ENCODE measurements at regions not wholly inside any gene's neighbourhood (a gene's known extent, or its start where the extent isn't known, plus 50 kb on each side); places are given as distances from the start of the nearest gene placed in this dataset.
A peak's percentile ranks its signal among the peaks of the same experiment; 100 is the strongest.

- no peak overlapping the region for H3K4me3 Mint-ChIP-seq (ENCODE audit: low read depth)
- peaks cover 24% of the 10 kb centered on the region for H3K4me1 Mint-ChIP-seq (ENCODE audit: low read depth)
- DNase-seq (ENCODE audit: low spot score, unreplicated experiment): no peak
- H3K27ac Mint-ChIP-seq: no peak overlapping the region
- no peaks in the 10 kb centered on the region for H3K9me3 Mint-ChIP-seq (ENCODE audit: low read depth)
- H3K27me3 Mint-ChIP-seq: no peaks in the 10 kb centered on the region
- no peaks in the 10 kb centered on the region for H3K36me3 Mint-ChIP-seq (ENCODE audit: insufficient read depth)
- TF ChIP-seq CTCF (IDR thresholded peaks at IDR 0.05; ENCODE audit: unreplicated experiment): no peak
Measured at GRCh38 chr6:14542670-14543366, 425.2 kb downstream of the CD83 start.

DNA sequence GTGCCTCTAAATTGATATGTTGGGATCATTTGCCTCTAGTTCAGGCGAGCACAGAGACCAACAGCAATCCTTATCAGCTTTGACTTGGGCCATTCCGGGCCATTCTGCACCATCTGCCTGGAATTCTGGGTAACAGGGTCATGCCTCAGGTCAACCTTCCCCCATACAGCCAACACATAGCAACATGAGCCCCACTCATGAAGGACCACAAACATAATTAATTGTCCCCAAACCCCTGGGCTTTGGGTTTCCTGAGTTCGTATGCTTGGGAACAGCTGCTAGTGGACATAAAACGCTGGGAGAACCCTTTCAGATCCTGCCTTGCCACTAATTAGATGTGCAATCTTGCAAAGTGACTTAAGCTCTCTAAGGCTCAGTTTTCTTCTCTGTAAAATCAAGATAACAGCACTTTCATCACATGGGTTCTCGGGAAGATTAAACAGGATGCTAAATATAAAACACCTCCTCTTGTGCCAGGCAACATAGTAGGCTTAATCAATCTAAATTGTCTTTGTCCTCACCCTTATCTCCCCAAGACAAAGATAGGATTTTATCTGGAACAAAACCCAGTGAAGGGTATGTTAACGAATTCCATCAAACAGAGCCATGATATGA lies 426.5 kb downstream of the CD83 start:
- H3K4me1 Mint-ChIP-seq (ENCODE audit: low read depth): peaks cover 29% of the 10 kb centered on the region
- TF ChIP-seq CTCF (IDR thresholded peaks at IDR 0.05; ENCODE audit: unreplicated experiment): no peak
- no peaks in the 10 kb centered on the region for H3K27me3 Mint-ChIP-seq
- H3K4me3 Mint-ChIP-seq (ENCODE audit: low read depth): no peak overlapping the region
- H3K36me3 Mint-ChIP-seq (ENCODE audit: insufficient read depth): no peaks in the 10 kb centered on the region
- no peaks in the 10 kb centered on the region for H3K9me3 Mint-ChIP-seq (ENCODE audit: low read depth)
- peak overlapping the region; percentile 84 for H3K27ac Mint-ChIP-seq
- DNase-seq (ENCODE audit: low spot score, unreplicated experiment): no peak

DNA sequence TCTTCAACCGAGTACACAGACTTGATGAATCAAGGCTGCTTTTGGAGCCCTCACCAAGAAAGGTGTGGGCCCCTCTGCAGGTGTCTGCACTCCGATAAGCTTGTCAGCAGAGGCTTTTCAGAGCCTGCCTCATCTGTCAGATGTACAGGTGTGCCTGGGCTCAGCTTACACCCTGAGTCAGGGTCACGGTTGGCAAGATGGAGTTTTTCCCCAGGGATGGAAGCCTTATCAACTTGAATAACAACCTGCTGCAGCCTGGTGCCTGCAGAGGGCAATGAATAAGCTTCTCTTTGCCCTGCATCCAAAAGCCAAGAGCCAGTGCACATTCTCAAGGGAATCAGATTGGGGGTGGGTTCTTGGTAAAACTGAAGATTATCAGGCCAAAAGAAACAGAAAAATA lies 427.1 kb downstream of the CD83 start:
- H3K4me1 Mint-ChIP-seq (ENCODE audit: low read depth): peaks cover 35% of the 10 kb centered on the region
- H3K9me3 Mint-ChIP-seq (ENCODE audit: low read depth): no peaks in the 10 kb centered on the region
- no peaks in the 10 kb centered on the region for H3K36me3 Mint-ChIP-seq (ENCODE audit: insufficient read depth)
- DNase-seq (ENCODE audit: low spot score, unreplicated experiment): no peak
- peak; percentile 23 for TF ChIP-seq CTCF (IDR thresholded peaks at IDR 0.05; ENCODE audit: unreplicated experiment)
- H3K27me3 Mint-ChIP-seq: no peaks in the 10 kb centered on the region
- peak overlapping the region; percentile 84 for H3K27ac Mint-ChIP-seq
- H3K4me3 Mint-ChIP-seq (ENCODE audit: low read depth): no peak overlapping the region

DNA sequence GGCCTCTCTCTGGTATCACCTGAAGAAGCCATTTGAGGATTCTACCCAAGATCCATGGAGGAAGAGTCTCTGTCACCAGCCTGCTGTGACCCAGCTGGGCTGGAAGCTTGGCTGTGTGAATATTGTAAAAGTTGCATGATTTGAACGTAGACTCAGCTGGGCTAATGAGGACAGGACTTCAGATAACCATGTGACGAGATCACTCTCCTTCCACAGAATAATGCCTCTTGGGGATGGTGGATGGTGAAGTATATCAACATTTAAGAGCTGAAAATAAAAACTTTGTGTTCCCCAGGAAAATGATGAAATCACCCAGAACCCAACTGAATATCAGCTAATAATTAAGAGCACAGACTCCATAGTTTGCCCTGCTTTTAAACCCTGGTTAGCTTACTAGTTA lies 427.9 kb downstream of the CD83 start:
- no peak for DNase-seq (ENCODE audit: low spot score, unreplicated experiment)
- peak overlapping the region; percentile 84 for H3K27ac Mint-ChIP-seq
- H3K4me3 Mint-ChIP-seq (ENCODE audit: low read depth): no peak overlapping the region
- H3K9me3 Mint-ChIP-seq (ENCODE audit: low read depth): no peaks in the 10 kb centered on the region
- no peaks in the 10 kb centered on the region for H3K36me3 Mint-ChIP-seq (ENCODE audit: insufficient read depth)
- no peak for TF ChIP-seq CTCF (IDR thresholded peaks at IDR 0.05; ENCODE audit: unreplicated experiment)
- peaks cover 41% of the 10 kb centered on the region for H3K4me1 Mint-ChIP-seq (ENCODE audit: low read depth)
- no peaks in the 10 kb centered on the region for H3K27me3 Mint-ChIP-seq

DNA sequence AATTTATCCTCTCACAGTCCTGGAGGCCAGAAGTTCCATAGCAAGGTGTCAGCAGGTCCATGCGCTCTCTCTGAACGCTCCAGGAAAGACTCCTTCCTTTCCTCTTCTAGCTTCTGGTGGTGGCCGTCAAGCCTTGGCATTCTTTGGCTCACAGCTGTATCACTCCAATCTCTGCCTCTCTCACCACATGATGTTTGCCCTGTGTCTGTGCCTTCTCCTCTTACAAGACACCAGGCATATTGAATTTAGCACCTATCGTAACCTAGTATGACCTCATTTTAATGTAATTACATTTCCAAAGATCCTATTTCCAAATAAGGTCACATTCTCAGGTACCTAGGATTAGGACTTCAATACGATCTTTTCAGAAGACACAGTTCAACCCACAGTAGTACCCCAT lies 428.5 kb downstream of the CD83 start:
- Mint-ChIP-seq H3K9me3 (ENCODE audit: low read depth) (no peaks in the 10 kb centered on the region), H3K4me1 (ENCODE audit: low read depth) (peaks cover 44% of the 10 kb centered on the region), H3K4me3 (ENCODE audit: low read depth) (no peak overlapping the region), H3K27me3 (no peaks in the 10 kb centered on the region), H3K27ac (no peak overlapping the region), H3K36me3 (ENCODE audit: insufficient read depth) (no peaks in the 10 kb centered on the region)
- no peak for TF ChIP-seq CTCF (IDR thresholded peaks at IDR 0.05; ENCODE audit: unreplicated experiment)
- DNase-seq (ENCODE audit: low spot score, unreplicated experiment): no peak

Measured in progenitor cell of endocrine pancreas (in vitro differentiated cells).